ENCODE measurements at regions not wholly inside any gene's neighbourhood (a gene's known extent, or its start where the extent isn't known, plus 50 kb on each side); places are given as distances from the start of the nearest gene placed in this dataset.

GRCh38 chr3:135471911-135472310 is 493.6 kb upstream of the PPP2R3A start:
- no peak overlapping the region for H3K4me3 ChIP-seq (ENCODE audit: insufficient read depth, low read length)
- H3K4me2 ChIP-seq (ENCODE audit: insufficient read depth, low read length): no peak overlapping the region
- no peaks in the 10 kb centered on the region for H3K36me3 ChIP-seq (ENCODE audit: insufficient read depth, low read length)
- H3K79me2 ChIP-seq (ENCODE audit: insufficient read depth, low read length): no peaks in the 10 kb centered on the region
- DNase-seq (ENCODE audit: insufficient read length, low spot score, missing footprints): no peak
- H3K27me3 ChIP-seq (ENCODE audit: insufficient read depth, low read length): no peaks in the 10 kb centered on the region
- H2AFZ ChIP-seq (ENCODE audit: low read length): no peak overlapping the region
- H3K9me3 ChIP-seq (ENCODE audit: low read depth, low read length): no peaks in the 10 kb centered on the region
- TF ChIP-seq CTCF (IDR thresholded peaks at IDR 0.05; ENCODE audit: extremely low read depth, low read depth, low read length): no peak
- H4K20me1 ChIP-seq (ENCODE audit: insufficient read depth, low read length): no peaks in the 10 kb centered on the region
- H3K4me1 ChIP-seq (ENCODE audit: insufficient read depth, low read length): no peaks in the 10 kb centered on the region
- H3K27ac ChIP-seq (ENCODE audit: low read depth, low read length): no peak overlapping the region

- no peaks in the 10 kb centered on the region for H3K36me3 ChIP-seq (ENCODE audit: insufficient read depth, low read length)
- no peaks in the 10 kb centered on the region for H3K4me1 ChIP-seq (ENCODE audit: insufficient read depth, low read length)
- H3K27ac ChIP-seq (ENCODE audit: low read depth, low read length): no peak overlapping the region
- no peaks in the 10 kb centered on the region for H4K20me1 ChIP-seq (ENCODE audit: insufficient read depth, low read length)
- no peak for TF ChIP-seq CTCF (IDR thresholded peaks at IDR 0.05; ENCODE audit: extremely low read depth, low read depth, low read length)
- H2AFZ ChIP-seq (ENCODE audit: low read length): no peak overlapping the region
- H3K9me3 ChIP-seq (ENCODE audit: low read depth, low read length): no peaks in the 10 kb centered on the region
- no peak overlapping the region for H3K4me3 ChIP-seq (ENCODE audit: insufficient read depth, low read length)
- no peak for DNase-seq (ENCODE audit: insufficient read length, low spot score, missing footprints)
- no peaks in the 10 kb centered on the region for H3K27me3 ChIP-seq (ENCODE audit: insufficient read depth, low read length)
- H3K79me2 ChIP-seq (ENCODE audit: insufficient read depth, low read length): no peaks in the 10 kb centered on the region
- H3K4me2 ChIP-seq (ENCODE audit: insufficient read depth, low read length): no peak overlapping the region
These were observed 492.1 kb upstream of the PPP2R3A start for GRCh38 chr3:135473449-135473848.

DNA sequence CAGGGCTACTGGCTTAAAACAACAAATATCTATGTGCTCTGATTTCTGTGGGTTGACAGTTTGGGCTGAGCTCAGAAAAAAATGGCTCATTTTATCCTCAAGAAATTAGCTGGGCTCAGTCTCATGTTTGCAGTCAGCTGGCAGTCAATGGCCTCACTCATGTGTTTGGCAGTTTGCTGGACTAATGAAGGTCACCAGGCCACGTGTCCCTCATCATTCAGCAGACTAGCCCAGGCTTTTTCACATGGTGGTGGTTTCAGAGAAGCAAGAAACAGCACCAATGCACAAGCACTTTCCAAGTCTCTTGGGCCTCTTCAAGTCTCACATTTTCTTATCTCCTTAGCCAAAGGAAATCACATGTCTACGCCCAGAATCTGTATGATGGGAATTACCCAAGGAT is 478.3 kb upstream of the PPP2R3A start:
- Histone ChIP-seq H3K4me2 (ENCODE audit: insufficient read depth, low read length) (no peak overlapping the region), H4K20me1 (ENCODE audit: insufficient read depth, low read length) (no peaks in the 10 kb centered on the region), H2AFZ (ENCODE audit: low read length) (no peak overlapping the region), H3K4me1 (ENCODE audit: insufficient read depth, low read length) (no peaks in the 10 kb centered on the region), H3K4me3 (ENCODE audit: insufficient read depth, low read length) (no peak overlapping the region), H3K36me3 (ENCODE audit: insufficient read depth, low read length) (no peaks in the 10 kb centered on the region), H3K27ac (ENCODE audit: low read depth, low read length) (no peak overlapping the region), H3K9me3 (ENCODE audit: low read depth, low read length) (no peaks in the 10 kb centered on the region), H3K79me2 (ENCODE audit: insufficient read depth, low read length) (no peaks in the 10 kb centered on the region), H3K27me3 (ENCODE audit: insufficient read depth, low read length) (no peaks in the 10 kb centered on the region)
- no peak for DNase-seq (ENCODE audit: insufficient read length, low spot score, missing footprints)
- TF ChIP-seq CTCF (IDR thresholded peaks at IDR 0.05; ENCODE audit: extremely low read depth, low read depth, low read length): no peak

DNA sequence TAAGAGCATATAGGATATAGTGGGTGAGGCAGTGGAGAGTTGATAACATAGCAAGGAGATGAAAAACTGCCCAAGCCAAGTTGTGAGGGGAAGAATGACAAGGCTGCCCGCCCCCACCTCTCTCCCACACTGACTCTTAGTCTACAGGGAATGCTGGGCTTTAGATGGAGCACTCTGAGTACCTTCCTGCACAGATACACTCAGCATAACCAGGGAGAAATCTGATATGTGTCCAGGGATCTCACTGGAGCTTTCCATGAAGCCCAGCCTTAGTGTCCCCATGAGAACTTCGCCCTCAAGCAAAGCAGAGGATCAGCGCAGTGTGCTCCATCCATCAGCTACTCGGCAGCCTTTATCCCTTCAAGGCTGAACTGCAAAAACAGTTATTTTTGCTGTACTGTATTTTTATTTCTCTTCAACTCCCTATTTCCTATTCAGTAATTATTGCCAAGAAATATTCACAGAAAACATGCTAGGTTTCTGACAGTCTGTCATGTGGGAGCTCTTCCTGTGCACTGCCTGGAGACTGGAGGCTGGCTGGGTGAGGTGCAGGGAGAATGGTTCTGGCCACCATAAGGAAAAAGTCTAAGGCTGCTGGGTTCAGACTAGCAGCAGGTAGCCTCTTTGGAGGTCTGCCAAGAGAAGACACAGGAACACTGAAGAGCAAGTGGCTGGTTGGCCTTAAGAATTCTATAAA is 475.2 kb upstream of the PPP2R3A start:
- no peaks in the 10 kb centered on the region for H4K20me1 ChIP-seq (ENCODE audit: insufficient read depth, low read length)
- H3K27ac ChIP-seq (ENCODE audit: low read depth, low read length): no peak overlapping the region
- no peak overlapping the region for H3K4me2 ChIP-seq (ENCODE audit: insufficient read depth, low read length)
- no peaks in the 10 kb centered on the region for H3K79me2 ChIP-seq (ENCODE audit: insufficient read depth, low read length)
- TF ChIP-seq CTCF (IDR thresholded peaks at IDR 0.05; ENCODE audit: extremely low read depth, low read depth, low read length): no peak
- no peak overlapping the region for H2AFZ ChIP-seq (ENCODE audit: low read length)
- DNase-seq (ENCODE audit: insufficient read length, low spot score, missing footprints): no peak
- H3K4me3 ChIP-seq (ENCODE audit: insufficient read depth, low read length): no peak overlapping the region
- no peaks in the 10 kb centered on the region for H3K9me3 ChIP-seq (ENCODE audit: low read depth, low read length)
- H3K4me1 ChIP-seq (ENCODE audit: insufficient read depth, low read length): no peaks in the 10 kb centered on the region
- H3K36me3 ChIP-seq (ENCODE audit: insufficient read depth, low read length): no peaks in the 10 kb centered on the region
- H3K27me3 ChIP-seq (ENCODE audit: insufficient read depth, low read length): no peaks in the 10 kb centered on the region
